ENCODE measurements at regions not wholly inside any gene's neighbourhood (a gene's known extent, or its start where the extent isn't known, plus 50 kb on each side); places are given as distances from the start of the nearest gene placed in this dataset.

GRCh38 chr2:195507447-195508138, 149.4 kb upstream of the SLC39A10 start:
- CTCF ChIA-PET: interaction anchor here (0.7 to 1.2 kb wide), 3 partner anchors 9 to 28 kb away, joined by 3 to 5 read pairs (median 3); no protein-coding TSS in a partner anchor
- H3K27ac Mint-ChIP-seq: no peak overlapping the region

GRCh38 chr2:195505701-195506100, 151.3 kb upstream of the SLC39A10 start:
- Mint-ChIP-seq H3K36me3 (ENCODE audit: low read depth) (peaks cover 8% of the 10 kb centered on the region), H3K27ac (no peak overlapping the region), H3K4me3 (no peak overlapping the region), H3K4me1 (ENCODE audit: low read depth) (peaks cover 21% of the 10 kb centered on the region), H3K27me3 (ENCODE audit: low read depth) (no peaks in the 10 kb centered on the region), H3K9me3 (peaks cover 6% of the 10 kb centered on the region)
- CTCF ChIA-PET: no interaction called here
- intact Hi-C loops (cut with micrococcal nuclease): no loop called here
- DNase-seq: no peak

More at GRCh38 chr2:195507447-195508138, 149.4 kb upstream of the SLC39A10 start:
- Mint-ChIP-seq H3K9me3 (peaks cover 6% of the 10 kb centered on the region), H3K27me3 (ENCODE audit: low read depth) (no peaks in the 10 kb centered on the region), H3K36me3 (ENCODE audit: low read depth) (peaks cover 7% of the 10 kb centered on the region), H3K4me3 (no peak overlapping the region), H3K4me1 (ENCODE audit: low read depth) (peaks cover 21% of the 10 kb centered on the region)
- intact Hi-C loops (cut with micrococcal nuclease): no loop called here
- no peak for DNase-seq

DNA sequence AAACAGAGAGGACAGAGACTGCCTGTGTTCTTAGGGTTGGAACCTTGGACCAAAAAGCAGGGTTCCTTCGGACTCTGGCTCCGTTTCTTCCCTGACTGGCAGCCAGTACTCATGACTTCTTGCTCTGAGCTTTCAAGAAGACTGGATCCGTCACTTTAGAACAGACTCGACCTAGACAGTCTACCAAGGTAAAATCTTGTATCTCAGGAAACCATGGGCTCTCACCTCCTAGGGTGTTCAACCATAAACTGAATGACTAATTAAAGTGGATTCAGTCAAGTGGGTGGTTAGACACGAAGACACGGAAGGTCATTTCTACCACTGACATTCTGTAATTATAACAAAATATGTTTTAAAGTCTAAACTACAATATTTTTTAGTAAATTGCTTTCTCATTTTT, 153.8 kb upstream of the SLC39A10 start:
- Mint-ChIP-seq H3K9me3 (peaks cover 9% of the 10 kb centered on the region), H3K4me3 (no peak overlapping the region), H3K4me1 (ENCODE audit: low read depth) (peaks cover 29% of the 10 kb centered on the region), H3K36me3 (ENCODE audit: low read depth) (peaks cover 9% of the 10 kb centered on the region), H3K27ac (no peak overlapping the region), H3K27me3 (ENCODE audit: low read depth) (no peaks in the 10 kb centered on the region)
- no peak for DNase-seq
- CTCF ChIA-PET: no interaction called here
- intact Hi-C loops (cut with micrococcal nuclease): no loop called here

DNA sequence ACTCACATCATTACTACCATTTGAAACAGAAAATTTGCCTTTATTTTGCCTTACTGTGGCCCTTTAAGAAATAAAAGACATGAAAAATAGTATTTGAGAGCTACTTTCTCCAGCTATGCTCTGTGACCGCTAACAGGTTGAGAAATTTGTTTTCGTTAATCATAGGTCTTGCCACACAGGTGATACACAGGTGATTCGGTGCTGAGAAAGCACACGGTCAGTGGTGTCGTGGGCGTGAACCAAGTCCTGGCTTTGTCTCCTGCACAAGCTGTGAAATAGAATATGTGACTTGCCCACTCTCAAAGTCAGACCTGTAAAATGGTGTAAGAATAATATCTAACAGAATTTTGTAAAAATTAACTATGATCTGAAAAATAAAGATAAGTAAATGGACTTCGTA, 155.3 kb upstream of the SLC39A10 start:
- CTCF ChIA-PET: interaction anchor here (0.6 to 3.2 kb wide), 2 partner anchors 158 to 247 kb away, joined by 3 to 19 read pairs; no protein-coding TSS in a partner anchor
- DNase-seq: no peak
- Mint-ChIP-seq H3K9me3 (peaks cover 3% of the 10 kb centered on the region), H3K27me3 (ENCODE audit: low read depth) (no peaks in the 10 kb centered on the region), H3K27ac (no peak overlapping the region), H3K4me3 (no peak overlapping the region), H3K36me3 (ENCODE audit: low read depth) (peaks cover 4% of the 10 kb centered on the region), H3K4me1 (ENCODE audit: low read depth) (peaks cover 40% of the 10 kb centered on the region)
- intact Hi-C loops (cut with micrococcal nuclease): no loop called here

DNA sequence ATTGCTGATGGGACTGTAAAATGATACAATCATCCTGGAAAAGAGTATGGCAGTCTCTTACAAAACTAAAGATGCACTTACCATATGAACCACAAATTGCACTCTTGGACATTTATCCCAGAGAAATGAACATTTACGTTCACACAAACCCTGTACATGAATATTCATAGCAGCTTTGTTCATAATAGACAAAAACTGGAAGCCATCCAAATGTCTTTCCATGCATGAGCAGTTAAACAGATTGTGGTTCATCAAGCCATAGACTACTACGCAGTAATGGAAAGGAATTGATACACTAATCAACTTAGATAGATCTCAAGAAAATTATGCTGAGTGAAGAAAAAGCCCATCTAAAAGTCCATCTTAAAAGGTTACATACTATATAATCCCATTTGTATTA, 156.1 kb upstream of the SLC39A10 start:
- CTCF ChIA-PET: interaction anchor here (0.6 to 3.2 kb wide), 2 partner anchors 159 to 248 kb away, joined by 3 to 19 read pairs; no protein-coding TSS in a partner anchor
- Mint-ChIP-seq H3K27ac (no peak overlapping the region), H3K4me3 (no peak overlapping the region), H3K4me1 (ENCODE audit: low read depth) (peaks cover 44% of the 10 kb centered on the region), H3K36me3 (ENCODE audit: low read depth) (peaks cover 4% of the 10 kb centered on the region), H3K9me3 (peaks cover 3% of the 10 kb centered on the region), H3K27me3 (ENCODE audit: low read depth) (no peaks in the 10 kb centered on the region)
- DNase-seq: no peak
- intact Hi-C loops (cut with micrococcal nuclease): no loop called here

- no peak for DNase-seq
- Mint-ChIP-seq H3K27me3 (ENCODE audit: low read depth) (no peaks in the 10 kb centered on the region), H3K27ac (no peak overlapping the region), H3K9me3 (peaks cover 3% of the 10 kb centered on the region), H3K36me3 (ENCODE audit: low read depth) (peaks cover 4% of the 10 kb centered on the region), H3K4me3 (no peak overlapping the region), H3K4me1 (ENCODE audit: low read depth) (peaks cover 45% of the 10 kb centered on the region)
- CTCF ChIA-PET: interaction anchor here (0.7 to 3.2 kb wide), 23 partner anchors 9 to 166 kb away, joined by 3 to 21 read pairs (median 5); partner anchors contain the start of gene SLC39A10
- intact Hi-C loops (cut with micrococcal nuclease): loop anchor here (1.0 to 5.0 kb wide), 6 partner anchors 37 to 568 kb away; partner anchors contain the start of gene DNAH7
These were observed 158.1 kb upstream of the SLC39A10 start for GRCh38 chr2:195498839-195499490.

GRCh38 chr2:195498176-195498575, 158.8 kb upstream of the SLC39A10 start:
- Mint-ChIP-seq H3K27me3 (ENCODE audit: low read depth) (no peaks in the 10 kb centered on the region), H3K4me1 (ENCODE audit: low read depth) (peaks cover 44% of the 10 kb centered on the region), H3K4me3 (no peak overlapping the region), H3K27ac (no peak overlapping the region), H3K36me3 (ENCODE audit: low read depth) (peaks cover 4% of the 10 kb centered on the region), H3K9me3 (peaks cover 3% of the 10 kb centered on the region)
- DNase-seq: peak; percentile 76
- CTCF ChIA-PET: interaction anchor here (0.5 to 3.1 kb wide), 24 partner anchors 9 to 171 kb away, joined by 3 to 21 read pairs (median 4); partner anchors contain the start of gene SLC39A10
- intact Hi-C loops (cut with micrococcal nuclease): loop anchor here (1.0 to 5.0 kb wide), 6 partner anchors 38 to 569 kb away; partner anchors contain the start of gene DNAH7

GRCh38 chr2:195496991-195497390, 160.0 kb upstream of the SLC39A10 start:
- CTCF ChIA-PET: interaction anchor here (0.6 to 1.8 kb wide), 4 partner anchors 10 to 50 kb away, joined by 3 to 6 read pairs (median 4); no protein-coding TSS in a partner anchor
- intact Hi-C loops (cut with micrococcal nuclease): loop anchor here (5.0 kb wide), 1 partner anchor 570 kb away; the partner anchor contains the start of gene DNAH7
- H3K4me1 Mint-ChIP-seq (ENCODE audit: low read depth): peaks cover 41% of the 10 kb centered on the region
- H3K27ac Mint-ChIP-seq: no peak overlapping the region
- no peak overlapping the region for H3K4me3 Mint-ChIP-seq
- H3K27me3 Mint-ChIP-seq (ENCODE audit: low read depth): no peaks in the 10 kb centered on the region
- peaks cover 3% of the 10 kb centered on the region for H3K9me3 Mint-ChIP-seq
- peaks cover 4% of the 10 kb centered on the region for H3K36me3 Mint-ChIP-seq (ENCODE audit: low read depth)
- no peak for DNase-seq

DNA sequence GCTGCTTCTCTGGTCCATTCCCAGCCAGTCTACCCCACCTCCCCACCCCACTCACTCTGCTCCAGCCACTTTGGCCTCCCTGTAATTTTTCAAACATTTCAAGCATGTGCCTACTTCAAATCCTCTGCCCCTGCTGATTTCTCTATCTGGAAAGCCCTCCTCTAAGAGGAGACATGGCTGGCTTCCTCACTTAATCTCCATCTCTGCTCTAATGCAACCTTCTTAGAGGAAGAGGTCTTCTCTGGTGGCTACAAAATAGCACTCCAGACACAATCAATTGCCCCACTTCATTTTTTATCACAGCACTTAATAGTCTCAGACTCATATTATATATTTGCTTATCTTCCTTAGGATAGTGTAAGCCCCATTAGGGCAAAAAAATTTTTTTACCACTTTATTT, 161.1 kb upstream of the SLC39A10 start:
- Mint-ChIP-seq H3K4me3 (no peak overlapping the region), H3K27me3 (ENCODE audit: low read depth) (no peaks in the 10 kb centered on the region), H3K36me3 (ENCODE audit: low read depth) (peaks cover 4% of the 10 kb centered on the region), H3K4me1 (ENCODE audit: low read depth) (peaks cover 41% of the 10 kb centered on the region), H3K9me3 (peaks cover 3% of the 10 kb centered on the region), H3K27ac (no peak overlapping the region)
- CTCF ChIA-PET: no interaction called here
- no peak for DNase-seq
- intact Hi-C loops (cut with micrococcal nuclease): loop anchor here (5.0 kb wide), 1 partner anchor 571 kb away; the partner anchor contains the start of gene DNAH7

DNA sequence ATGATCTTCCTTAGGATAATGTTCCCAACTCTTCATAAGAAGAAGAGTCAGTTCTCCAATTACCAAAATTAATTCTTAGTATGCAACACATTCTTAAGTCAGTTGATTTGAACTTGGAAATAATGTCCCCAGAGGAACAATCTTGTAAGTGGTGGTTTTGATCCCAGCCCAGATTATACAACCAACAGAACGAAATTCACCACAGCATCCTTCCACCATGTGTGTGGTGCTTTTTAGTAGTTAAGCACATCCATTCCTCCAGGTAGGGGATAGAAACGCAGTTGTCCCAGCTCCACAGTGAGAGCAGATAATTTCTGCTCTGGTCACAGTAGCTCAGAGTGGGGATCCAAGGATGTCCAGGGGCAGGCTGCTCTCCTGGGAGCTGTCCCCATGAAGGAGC, 161.7 kb upstream of the SLC39A10 start:
- Mint-ChIP-seq H3K36me3 (ENCODE audit: low read depth) (no peaks in the 10 kb centered on the region), H3K27ac (no peak overlapping the region), H3K4me3 (no peak overlapping the region), H3K27me3 (ENCODE audit: low read depth) (no peaks in the 10 kb centered on the region), H3K9me3 (no peaks in the 10 kb centered on the region), H3K4me1 (ENCODE audit: low read depth) (peaks cover 37% of the 10 kb centered on the region)
- CTCF ChIA-PET: no interaction called here
- DNase-seq: no peak
- intact Hi-C loops (cut with micrococcal nuclease): loop anchor here (5.0 kb wide), 1 partner anchor 572 kb away; the partner anchor contains the start of gene DNAH7

DNA sequence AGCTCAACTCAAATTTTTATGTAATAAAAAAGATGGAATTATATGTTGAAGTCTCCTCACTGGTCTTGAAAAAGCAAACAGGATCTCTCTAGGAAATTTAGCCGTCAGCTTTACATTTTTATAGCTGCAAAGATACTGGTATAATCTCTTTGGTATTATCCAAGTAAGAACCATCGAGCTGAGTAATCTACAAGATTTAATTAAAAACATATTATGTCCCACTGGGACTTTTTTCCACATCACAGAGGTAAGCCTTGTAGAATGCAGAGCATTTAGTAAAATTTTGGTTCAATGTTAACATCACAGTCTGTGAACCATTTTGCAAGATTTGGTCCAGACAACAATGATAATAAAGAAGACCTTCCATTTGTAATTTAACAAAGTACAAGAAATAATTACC, 162.6 kb upstream of the SLC39A10 start:
- CTCF ChIA-PET: interaction anchor here (1.3 kb wide), 1 partner anchor 166 kb away, joined by 6 read pairs; no protein-coding TSS in a partner anchor
- Mint-ChIP-seq H3K4me1 (ENCODE audit: low read depth) (peaks cover 32% of the 10 kb centered on the region), H3K4me3 (no peak overlapping the region)

GRCh38 chr2:195493416-195493815, 163.6 kb upstream of the SLC39A10 start:
- H3K4me3 Mint-ChIP-seq: no peak overlapping the region
- H3K9me3 Mint-ChIP-seq: no peaks in the 10 kb centered on the region
- no peak for DNase-seq
- H3K27ac Mint-ChIP-seq: no peak overlapping the region
- H3K36me3 Mint-ChIP-seq (ENCODE audit: low read depth): no peaks in the 10 kb centered on the region
- peaks cover 24% of the 10 kb centered on the region for H3K4me1 Mint-ChIP-seq (ENCODE audit: low read depth)
- CTCF ChIA-PET: no interaction called here
- no peaks in the 10 kb centered on the region for H3K27me3 Mint-ChIP-seq (ENCODE audit: low read depth)
- intact Hi-C loops (cut with micrococcal nuclease): no loop called here

More for the DNA sequence above, 162.6 kb upstream of the SLC39A10 start:
- DNase-seq: no peak
- intact Hi-C loops (cut with micrococcal nuclease): no loop called here
- Mint-ChIP-seq H3K27me3 (ENCODE audit: low read depth) (no peaks in the 10 kb centered on the region), H3K27ac (no peak overlapping the region), H3K9me3 (no peaks in the 10 kb centered on the region), H3K36me3 (ENCODE audit: low read depth) (no peaks in the 10 kb centered on the region)

Data from activated naive CD4-positive, alpha-beta T cell treated with anti-CD3 and anti-CD28 coated beads for 36 hours (primary cell).